22Rv1 (cell line): ENCODE measurements at regions not wholly inside any gene's neighbourhood (a gene's known extent, or its start where the extent isn't known, plus 50 kb on each side); places are given as distances from the start of the nearest gene placed in this dataset.

Experiments used
- CTCF ChIP-seq: fragments of 450-650 bp; IDR thresholded peaks from 2 replicates; pipeline ENCODE4 v1.5.1; 2017; ENCODE audit warnings: mild to moderate bottlenecking
- ZFX ChIP-seq: fragments of 450-650 bp; IDR thresholded peaks from 2 replicates; pipeline ENCODE4 v1.6.1; 2017; ENCODE audit warnings: antibody characterized with exemption, borderline replicate concordance

GRCh38 chr11:109033627-109034338, 368.9 kb downstream of the DDX10 start:
- TF ChIP-seq CTCF (no peak), ZFX (no peak)
